ENCODE measurements at regions not wholly inside any gene's neighbourhood (a gene's known extent, or its start where the extent isn't known, plus 50 kb on each side); places are given as distances from the start of the nearest gene placed in this dataset.
"Not testable (repeated sequence)": the region's sequence is repeated elsewhere in the genome, so short reads cannot be mapped to it uniquely, and the experiment has no call there.

DNA sequence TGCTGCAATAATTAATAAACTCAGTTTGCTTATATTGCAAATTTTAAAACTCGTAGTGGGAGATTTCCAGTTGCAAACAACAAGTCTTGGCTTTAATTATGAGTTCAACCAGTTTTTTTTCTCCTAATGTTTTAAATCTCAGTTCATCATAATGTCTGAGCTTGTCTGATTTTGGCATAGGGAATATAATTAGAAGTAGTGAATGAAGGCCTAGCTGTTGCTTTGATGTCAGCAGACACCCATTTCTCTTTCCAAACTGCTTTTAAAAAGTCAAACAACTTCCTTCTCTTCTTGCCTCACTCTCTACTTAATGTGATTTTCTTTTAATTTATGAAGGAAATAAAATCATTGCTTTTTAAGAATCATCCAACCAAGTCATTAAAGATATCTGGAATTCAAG is 1462.1 kb downstream of the DPP10 start:
- no peak for DNase-seq (ENCODE audit: low read depth in 4 of 4, low spot score in 3 of 4)

DNA sequence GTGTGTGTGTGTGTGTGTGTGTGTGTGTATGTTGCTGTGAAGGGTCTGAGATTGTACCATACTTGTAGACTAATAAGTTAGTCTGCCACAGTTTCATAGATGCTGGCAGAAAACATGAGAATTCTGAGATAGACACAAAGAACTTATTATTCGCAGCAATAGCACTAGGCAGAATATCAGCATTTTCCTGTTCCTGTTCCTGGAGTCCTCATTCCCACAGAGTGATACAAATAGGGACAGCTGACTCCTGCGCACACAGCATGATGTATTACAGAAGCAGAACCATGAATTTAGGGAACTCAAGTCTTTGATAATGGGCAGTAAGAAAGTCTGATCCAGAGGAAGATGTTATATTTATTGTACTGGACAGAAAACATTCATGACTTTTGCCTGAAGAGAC is 1466.3 kb downstream of the DPP10 start:
- no peak for DNase-seq (ENCODE audit: low read depth in 4 of 4, low spot score in 3 of 4)

DNA sequence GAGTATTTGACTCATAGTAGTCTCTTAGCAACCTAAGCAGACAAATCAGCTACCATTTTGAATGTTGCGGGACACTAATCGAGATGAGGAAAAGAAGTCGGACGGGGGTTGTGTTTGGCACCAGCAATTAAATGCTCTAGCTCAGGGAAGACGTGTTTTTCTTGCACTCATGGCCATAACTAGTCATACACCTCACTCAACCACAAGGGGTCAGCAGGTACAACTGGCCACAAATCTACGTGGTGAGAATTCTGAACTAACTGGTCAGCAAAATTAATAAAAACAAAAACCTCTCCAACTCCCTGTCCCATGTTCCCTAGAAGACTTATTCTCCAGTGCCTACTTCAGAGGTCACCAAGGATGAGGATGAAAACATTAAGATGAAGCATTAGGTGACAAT is 1467.8 kb downstream of the DPP10 start:
- DNase-seq (ENCODE audit: low read depth in 4 of 4, low spot score in 3 of 4) = no peak

DNA sequence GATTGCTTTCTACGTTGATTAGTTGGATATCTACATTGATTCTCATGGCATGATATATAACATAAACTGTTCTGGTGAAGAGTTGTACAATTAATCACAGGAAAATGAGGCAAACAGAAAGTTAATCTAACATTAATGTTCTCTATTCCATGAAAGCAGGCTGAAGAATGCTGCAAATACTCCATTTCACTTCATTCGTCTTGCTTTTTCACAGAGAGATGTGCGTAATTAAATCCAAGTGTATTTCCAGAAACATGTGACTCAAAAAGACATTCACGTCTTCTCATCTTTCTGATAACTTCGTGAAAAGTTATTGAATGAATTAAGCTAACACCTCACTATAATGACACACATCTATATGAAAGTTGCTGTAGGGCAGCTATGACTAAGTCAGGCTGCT is 1471.5 kb downstream of the DPP10 start:
- DNase-seq (ENCODE audit: low read depth in 4 of 4, low spot score in 3 of 4) = no peak

DNA sequence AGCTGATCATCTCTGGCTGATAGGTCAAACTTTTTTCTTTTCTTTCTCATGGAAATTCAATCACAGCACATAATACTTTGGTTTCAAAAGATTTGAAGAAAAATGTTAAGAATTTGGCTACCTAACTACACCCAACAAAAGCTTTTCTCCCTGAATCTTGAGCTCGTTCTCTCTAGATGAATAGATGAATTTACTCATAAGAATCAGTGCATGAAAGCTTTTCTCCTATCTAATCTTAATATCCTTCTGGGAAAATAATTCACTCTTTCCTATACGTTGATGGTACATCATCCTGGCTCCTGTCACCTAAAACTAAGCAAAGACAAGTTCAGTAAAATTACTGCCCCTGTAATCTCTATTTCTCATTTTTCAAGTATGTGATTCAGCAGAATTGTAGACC is 1479.1 kb downstream of the DPP10 start:
- no peak for DNase-seq (ENCODE audit: low read depth in 4 of 4, low spot score in 3 of 4)

DNA sequence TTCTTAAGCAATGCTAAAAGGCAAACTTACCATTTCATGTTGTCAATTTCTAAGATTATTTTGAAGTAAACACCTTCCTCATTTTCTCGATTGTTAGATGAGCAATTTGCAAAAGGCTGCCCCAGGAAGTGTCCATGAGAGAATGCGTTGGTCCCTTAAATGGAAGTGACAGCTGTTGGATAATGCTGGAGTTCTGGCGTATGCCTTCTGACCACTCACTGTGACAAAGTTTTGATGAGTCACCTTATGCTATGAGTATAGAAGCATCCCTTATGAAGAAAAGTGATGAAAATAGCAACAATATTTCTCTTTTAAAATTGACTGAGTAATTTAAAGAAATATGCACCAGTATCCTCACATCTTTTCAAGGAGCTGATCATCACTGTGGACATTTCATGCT is 1497.5 kb downstream of the DPP10 start:
- DNase-seq (ENCODE audit: low read depth in 4 of 4, low spot score in 3 of 4) = no peak

DNA sequence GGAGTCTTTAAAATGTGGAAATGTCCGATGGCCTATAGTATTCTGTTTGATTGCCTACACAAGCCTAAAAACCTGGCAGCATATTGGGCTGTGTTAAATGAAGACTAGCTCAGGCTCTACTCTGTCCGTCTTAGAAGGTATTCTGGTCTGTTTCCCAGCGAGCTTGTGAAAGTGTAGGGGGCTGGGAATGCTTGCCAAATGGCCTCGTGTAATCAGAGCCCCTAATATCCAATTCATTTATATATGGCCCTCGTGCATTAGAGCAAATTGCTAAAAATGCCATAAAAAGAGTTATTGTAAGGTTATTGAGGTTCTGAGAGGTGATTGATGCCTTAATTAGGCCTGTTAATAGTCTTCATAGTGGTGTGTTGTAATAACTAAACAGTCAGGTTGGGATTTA is 1500.4 kb downstream of the DPP10 start:
- DNase-seq (ENCODE audit: low read depth in 4 of 4, low spot score in 3 of 4) = no peak

DNA sequence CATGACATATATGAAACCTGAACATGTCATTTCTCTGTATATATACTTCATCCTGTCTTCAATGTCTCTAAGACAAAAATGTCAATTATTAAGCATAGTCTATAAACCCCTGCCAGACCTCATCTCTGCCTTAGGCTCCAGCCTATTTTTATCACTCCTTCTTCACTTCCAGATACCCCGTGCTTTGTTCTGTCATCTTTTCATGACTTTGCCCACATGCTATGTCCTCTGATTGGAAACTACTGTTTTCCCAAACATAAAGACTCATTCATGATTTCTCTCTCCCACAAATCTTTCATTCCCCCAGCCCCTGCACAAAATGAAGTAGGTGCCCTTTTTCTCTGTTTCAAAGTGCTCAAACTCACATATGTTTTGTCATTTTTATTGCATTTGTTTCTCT is 1503.9 kb downstream of the DPP10 start:
- no peak for DNase-seq (ENCODE audit: low read depth in 4 of 4, low spot score in 3 of 4)

DNA sequence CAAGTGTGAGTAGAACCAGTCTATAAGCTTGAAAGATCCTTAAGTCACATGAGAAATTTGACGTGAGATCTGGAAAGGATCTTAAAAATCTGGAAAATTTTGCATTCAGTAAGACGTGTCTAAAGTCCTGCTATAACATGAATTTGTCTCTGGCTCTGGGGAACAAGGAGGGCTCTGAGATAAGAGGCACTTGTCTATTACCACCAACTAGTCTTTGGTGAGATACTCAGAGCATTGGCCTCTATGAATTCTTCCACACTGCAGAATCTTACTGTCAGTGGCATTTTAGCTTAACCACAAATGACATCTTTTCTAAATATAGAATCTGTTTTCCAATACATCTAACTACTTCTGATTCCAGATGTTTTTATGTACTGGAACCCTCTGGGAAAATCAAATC is 1504.5 kb downstream of the DPP10 start:
- DNase-seq (ENCODE audit: low read depth in 4 of 4, low spot score in 3 of 4) = no peak

DNA sequence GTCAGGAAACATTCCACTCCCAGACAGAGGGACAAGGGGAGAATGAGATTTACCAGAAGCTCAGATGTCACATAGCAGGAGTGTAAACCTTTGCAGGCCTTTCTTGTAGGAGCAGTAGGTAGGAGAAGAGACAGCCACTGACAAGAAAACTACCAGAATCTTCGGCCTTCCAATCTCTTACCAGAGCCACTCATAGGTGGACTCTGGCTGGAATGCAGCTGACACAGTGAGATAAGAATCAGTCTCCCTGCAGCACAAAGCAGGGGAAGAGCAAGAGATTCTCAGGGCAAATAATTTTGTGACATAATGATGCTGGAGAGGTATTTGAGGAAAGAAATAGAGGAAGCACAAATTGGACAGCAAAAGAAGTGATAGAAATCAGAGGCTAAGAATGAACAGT is 1534.5 kb downstream of the DPP10 start:
- no peak for DNase-seq (ENCODE audit: low read depth in 4 of 4, low spot score in 3 of 4)

DNA sequence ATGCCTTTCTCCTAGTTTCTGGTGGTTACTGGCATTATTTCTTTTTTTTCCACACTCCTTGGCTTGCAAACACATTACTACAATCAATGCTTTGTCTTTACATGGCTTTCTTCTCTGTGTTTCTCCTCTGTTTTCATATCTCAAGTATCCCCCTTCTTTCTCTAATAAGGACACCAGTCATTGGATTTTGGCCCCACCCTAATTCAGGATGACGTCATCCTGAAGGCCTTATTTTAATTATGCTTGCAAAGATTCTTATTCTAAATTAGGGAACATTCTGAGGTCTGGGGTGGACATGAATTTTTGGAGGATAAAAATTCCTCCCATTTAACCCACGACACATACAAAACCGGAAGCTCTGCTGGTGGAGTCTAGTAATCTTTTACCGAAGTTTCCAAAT is 1556.6 kb downstream of the DPP10 start:
- DNase-seq (ENCODE audit: low read depth in 4 of 4, low spot score in 3 of 4) = no peak

DNA sequence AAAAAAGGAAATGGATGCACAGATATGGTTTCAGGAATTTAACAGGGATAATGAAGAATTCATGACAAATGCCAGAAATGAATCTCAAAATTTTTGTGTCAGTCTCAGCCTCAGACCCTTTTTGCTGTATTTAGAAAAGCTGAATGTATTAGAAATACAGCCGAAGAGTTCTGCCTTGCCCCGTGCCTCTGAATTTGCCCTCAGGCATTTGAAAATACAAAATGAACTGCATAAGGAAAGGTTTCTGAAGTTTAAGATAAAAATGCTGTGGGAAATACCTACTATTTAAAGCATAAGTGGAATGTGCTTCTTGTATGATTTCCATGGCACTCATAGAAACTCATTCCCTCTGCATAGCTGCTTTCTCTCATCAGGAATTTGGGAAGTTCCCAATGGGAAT is 1580.6 kb downstream of the DPP10 start:
- DNase-seq (ENCODE audit: low read depth in 4 of 4, low spot score in 3 of 4) = no peak

DNA sequence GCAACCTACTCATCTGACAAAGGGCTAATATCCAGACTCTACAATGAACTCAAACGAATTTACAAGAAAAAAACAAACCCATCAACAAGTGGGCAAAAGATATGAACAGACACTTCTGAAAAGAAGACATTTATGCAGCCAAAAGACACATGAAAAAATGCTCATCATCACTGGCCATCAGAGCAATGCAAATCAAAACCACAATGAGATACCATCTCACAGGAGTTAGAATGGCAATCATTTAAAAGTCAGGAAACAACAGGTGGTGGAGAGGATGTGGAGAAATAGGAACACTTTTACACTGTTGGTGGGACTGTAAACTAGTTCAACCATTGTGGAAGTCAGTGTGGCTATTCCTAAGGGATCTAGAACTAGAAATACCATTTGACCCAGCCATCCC is 1596.3 kb downstream of the DPP10 start:
- DNase-seq (ENCODE audit: low read depth in 4 of 4, low spot score in 3 of 4) = not testable (repeated sequence)

DNA sequence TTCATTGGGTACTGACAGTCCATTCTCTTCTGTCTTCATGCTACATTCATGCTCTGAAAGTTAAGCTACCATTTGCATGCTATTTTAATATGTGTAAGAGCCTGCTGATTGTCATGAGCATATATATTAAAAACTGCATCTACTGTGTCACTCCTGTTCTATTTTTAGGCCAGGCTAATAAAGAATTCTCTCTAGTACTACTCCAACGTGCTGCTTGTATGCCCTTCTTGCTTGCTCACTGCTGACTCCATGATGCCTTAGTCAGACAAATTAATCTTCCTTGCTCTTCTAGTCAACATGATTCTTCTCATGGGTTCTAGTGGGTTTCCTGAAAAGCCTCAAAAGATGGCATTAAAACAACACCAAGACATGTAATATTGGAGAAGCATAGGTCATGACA is 1600.1 kb downstream of the DPP10 start:
- DNase-seq (ENCODE audit: low read depth in 4 of 4, low spot score in 3 of 4) = no peak

DNA sequence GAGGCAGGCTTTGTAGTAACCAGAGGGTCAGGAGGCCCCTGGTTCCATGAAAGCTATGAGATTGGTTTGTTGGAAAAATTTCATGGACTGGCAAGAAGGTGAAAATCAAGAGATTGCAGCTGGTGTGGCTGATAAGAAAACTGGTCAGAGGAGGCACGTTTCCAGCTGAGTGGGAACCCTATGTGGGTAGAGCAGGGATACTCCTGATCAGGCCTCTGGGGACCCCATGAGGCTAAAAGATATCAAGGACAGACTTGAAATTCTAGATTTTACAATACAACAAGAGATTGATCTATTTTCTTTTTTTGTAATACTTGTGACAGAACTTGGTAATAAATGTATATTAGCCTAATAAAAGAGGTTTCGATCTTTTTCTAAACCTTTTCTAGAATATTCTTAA is 1615.1 kb downstream of the DPP10 start:
- no peak for DNase-seq (ENCODE audit: low read depth in 4 of 4, low spot score in 3 of 4)

DNA sequence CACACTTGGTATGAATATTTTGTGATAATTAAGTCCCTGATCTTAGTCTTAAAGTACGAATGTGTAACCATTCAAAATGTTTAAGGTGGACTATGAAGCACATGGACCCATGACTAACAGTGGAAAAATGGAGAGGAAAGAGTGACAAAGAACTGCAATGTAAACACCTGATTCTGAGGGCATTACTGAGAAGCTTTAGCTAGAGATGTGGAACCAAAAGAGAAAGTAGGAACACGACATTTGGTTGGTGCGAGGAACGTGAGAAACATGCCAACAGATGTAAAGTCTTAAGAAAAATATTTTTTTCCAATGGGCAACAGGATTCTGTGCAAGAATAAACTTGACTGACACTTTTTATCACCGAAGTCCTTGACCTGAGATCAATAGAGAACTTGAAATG is 1618.6 kb downstream of the DPP10 start:
- no peak for DNase-seq (ENCODE audit: low read depth in 4 of 4, low spot score in 3 of 4)

DNA sequence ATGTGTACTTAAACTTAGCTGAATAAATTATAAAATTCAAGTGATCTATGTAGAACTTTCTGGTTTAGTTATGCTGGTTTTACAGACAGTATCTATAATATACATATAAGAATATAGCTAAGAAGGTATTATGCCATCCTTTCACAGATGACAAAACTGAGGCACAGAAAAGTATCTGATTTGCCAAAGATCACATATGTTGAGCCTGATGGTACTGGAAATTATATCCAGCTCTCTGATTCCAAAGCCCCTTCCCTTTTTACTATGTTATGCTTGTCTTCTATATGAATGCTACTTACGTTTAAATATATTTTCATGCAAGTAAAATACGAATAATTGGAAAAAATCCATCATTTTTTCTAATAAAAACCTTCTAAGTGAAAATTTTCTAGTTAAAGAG is 1631.3 kb downstream of the DPP10 start:
- no peak for DNase-seq (ENCODE audit: low read depth in 4 of 4, low spot score in 3 of 4)

DNA sequence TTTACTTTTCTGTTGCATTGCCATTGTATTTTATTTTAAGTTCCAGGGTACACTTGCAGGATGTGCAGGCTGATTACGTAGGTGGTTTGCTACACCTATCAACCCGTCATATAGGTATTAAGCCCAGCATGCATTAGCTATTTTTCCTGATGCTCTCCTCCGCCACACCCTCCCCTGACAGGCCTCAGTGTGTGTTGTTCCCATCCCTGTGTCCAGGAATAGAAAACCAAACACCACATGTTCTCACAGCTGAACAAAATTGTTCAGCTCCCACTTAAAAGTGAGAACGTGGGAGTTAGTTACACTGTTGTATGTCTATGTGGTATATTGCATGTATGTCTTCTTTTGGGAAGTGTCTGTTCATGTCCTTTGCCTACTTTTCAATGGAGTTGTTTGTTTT is 1631.7 kb downstream of the DPP10 start:
- no peak for DNase-seq (ENCODE audit: low read depth in 4 of 4, low spot score in 3 of 4)

DNA sequence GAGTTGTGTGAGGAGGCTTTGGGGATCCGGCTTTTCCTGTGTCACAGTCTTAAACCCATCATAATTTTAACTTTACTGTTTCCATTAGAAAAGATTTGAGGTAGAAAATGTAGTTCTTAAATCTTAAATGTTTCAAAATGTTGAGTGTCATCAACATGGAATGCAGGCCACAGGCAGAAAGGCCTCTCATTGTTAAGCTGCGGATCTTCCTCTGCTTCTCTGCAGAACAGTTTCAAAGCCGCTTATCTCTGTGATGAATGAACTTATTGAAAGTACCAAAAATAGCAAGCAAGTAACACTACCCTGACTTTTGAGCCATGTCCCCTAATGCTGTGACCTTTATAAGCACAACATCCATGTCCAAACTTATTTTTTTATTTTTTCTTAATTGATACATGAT is 1645.8 kb downstream of the DPP10 start:
- DNase-seq (ENCODE audit: low read depth in 4 of 4, low spot score in 3 of 4) = no peak

DNA sequence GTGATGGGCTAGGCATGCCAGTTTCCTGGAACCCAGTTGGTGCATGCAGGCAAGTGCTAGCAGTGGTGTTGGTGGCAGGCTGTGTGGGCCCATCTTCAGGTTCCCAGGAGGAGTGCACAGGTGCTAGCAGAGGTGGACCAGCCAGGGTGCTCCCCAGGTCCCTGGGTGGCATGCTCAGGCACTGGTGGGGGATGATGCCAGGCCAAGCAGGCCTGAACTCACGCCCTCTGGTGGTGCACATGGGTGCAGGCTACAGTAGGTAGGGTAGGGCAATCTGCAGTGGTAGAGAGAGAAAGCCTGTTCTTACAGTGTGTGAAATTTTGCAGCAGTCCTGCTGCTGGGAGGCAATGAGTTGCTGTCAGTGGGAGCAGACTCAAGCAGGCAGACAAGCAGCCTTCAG is 1651.8 kb downstream of the DPP10 start:
- no peak for DNase-seq (ENCODE audit: low read depth in 4 of 4, low spot score in 3 of 4)

DNA sequence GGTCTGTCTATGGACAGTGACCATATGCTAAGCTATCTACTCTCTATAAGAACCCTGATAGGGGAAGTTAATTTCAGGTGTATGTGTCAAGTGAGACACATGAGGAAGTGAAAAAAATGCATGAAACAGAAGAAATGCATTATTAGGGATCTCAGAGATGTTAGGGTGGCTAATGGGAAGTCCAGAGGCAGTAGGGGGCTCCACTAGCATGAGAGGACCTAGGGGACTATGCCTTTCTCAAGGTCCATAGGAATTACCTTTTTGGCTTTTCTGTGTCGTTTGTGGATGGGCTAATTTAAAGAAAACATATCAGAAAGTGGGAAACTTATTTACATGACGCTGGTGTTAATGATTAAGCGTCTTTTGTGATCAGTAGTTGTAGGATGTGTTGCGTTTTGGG is 1653.2 kb downstream of the DPP10 start:
- DNase-seq (ENCODE audit: low read depth in 4 of 4, low spot score in 3 of 4) = no peak

DNA sequence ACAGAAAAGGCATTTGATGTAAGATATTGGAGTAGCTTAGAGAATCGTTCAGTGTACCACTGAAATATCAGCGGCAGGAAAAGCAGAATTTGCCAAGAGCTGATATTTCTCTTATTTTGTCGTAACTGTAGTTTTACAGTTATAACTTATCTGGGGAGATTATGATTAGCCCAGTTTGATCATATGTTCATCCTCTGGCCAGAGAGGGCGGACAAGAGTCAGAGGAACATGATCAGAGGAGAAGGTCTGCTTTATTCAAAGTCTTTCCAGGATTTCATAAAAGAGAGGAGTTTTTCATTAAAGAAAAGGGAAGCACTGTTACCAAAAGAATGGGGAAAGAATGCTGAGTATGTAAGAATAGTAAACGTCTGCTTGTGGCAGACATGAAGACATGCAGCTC is 1655.6 kb downstream of the DPP10 start:
- DNase-seq (ENCODE audit: low read depth in 4 of 4, low spot score in 3 of 4) = no peak

DNA sequence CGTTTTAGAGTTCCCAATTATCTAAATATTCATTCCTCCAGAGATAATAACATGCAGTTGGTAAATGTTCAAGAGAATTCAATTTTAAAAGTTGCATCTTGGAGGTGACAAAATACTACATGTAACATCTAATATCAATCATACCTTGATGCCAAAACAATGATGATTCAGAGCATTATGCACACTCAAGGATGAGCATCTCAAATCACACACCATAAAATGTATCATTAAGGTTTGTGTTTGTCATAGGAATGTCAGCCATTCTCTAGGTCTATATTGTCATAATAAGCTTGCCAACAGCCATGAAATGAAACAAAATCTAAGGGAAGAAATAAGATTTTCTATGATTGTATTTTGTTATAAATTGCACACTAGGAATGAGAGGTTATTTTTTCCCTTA is 1667.0 kb downstream of the DPP10 start:
- DNase-seq (ENCODE audit: low read depth in 4 of 4, low spot score in 3 of 4) = no peak

DNA sequence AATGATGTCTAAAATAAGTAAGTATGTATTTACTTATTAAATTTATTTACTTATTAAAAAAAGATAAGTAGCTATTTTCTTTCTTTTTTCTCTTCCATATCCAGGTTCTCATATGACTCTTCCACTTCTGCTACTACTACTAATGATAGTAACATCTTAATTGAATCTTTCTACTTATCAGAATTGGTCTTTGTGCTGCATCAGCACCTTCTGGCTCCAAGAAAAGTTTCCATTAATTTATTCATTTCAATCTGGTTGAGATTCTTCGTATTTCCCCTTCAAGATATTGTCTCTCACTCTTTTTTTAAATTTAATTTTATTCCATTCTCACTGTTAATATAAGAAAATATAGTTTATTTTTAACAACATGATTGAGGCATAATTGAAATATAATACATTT is 1675.4 kb downstream of the DPP10 start:
- no peak for DNase-seq (ENCODE audit: low read depth in 4 of 4, low spot score in 3 of 4)

Data from right renal pelvis (tissue), 4 donors.